ENCODE measurements at regions not wholly inside any gene's neighbourhood (a gene's known extent, or its start where the extent isn't known, plus 50 kb on each side); places are given as distances from the start of the nearest gene placed in this dataset.

- TF ChIP-seq EZH2phosphoT487 (IDR thresholded peaks at IDR 0.05; ENCODE audit: insufficient read depth, low read depth): no peak
- no peak for TF ChIP-seq EZH2 (IDR thresholded peaks at IDR 0.05; ENCODE audit: insufficient read depth, poor library complexity, severe bottlenecking)
Observed at GRCh38 chr4:127284236-127284635, 348.5 kb upstream of the INTU start.

All from GM23248 (cell line).